ENCODE measurements at regions not wholly inside any gene's neighbourhood (a gene's known extent, or its start where the extent isn't known, plus 50 kb on each side); places are given as distances from the start of the nearest gene placed in this dataset.
"Not testable (repeated sequence)": the region's sequence is repeated elsewhere in the genome, so short reads cannot be mapped to it uniquely, and the experiment has no call there.

- DNase-seq: not testable (repeated sequence)
Measured at GRCh38 chr4:3935406-3935805, 169.2 kb downstream of the ADRA2C start.

- DNase-seq: no peak
Measured at GRCh38 chr4:3936184-3936583, 170.0 kb downstream of the ADRA2C start.

- DNase-seq: not testable (repeated sequence)
Measured at GRCh38 chr4:3937849-3938562, 171.8 kb downstream of the ADRA2C start.

- not testable (repeated sequence) for DNase-seq
Measured at GRCh38 chr4:3938676-3939075, 172.5 kb downstream of the ADRA2C start.

DNA sequence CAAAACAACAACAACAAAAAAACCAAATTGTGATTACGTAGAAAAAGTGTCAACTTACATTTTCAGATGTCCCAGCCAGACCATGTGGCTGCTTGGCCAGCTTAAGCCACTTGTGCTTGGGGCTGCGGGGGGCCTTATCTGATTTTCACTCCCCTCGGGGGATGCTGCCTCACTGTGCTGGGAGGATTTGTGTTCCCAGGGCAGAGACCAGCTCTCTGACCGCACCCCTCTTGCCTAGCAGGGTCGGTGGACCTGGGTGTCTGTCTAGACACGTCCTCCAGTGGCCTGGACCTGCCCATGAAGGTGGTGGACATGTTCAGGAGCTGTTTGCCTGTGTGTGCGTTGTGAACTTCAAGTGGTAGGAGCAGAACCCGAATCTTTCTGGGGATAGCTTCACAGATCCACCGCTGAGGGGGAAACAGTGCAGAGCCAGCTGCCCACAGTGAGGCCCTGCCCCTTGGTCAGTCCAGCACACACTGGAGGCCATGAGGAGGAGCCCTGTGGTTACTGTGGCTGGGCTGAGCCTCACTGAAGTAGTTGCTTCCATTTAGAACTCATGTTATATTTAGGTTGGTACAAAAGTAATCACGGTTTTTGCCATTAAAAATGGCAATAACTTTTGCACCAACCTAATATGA lies 173.9 kb downstream of the ADRA2C start:
- not testable (repeated sequence) for DNase-seq

GRCh38 chr4:3941735-3942522 lies 175.7 kb downstream of the ADRA2C start:
- not testable (repeated sequence) for DNase-seq

- DNase-seq: peak; percentile 49 to 74 (median 71)
Measured at GRCh38 chr4:3942569-3942971, 176.4 kb downstream of the ADRA2C start.

DNA sequence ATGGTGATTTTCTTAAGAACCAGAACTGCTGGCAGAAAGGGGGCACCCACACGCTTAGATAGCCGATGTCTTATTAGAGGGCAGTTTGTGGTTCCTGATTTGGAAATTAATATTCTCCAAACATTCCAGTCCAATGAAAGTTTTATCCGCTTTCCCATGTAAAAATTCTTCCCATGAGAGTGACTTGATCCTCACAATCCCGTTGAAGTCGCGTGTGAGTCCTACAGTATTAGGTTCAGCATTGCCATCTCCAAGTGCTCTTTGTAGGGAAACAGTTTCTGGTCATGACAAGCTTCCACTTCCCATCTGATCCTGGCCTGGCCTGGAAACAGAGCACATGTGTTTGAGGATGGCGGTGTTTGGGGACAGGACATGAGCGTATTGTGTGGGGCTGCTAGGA lies 176.9 kb downstream of the ADRA2C start:
- not testable (repeated sequence) for DNase-seq

DNA sequence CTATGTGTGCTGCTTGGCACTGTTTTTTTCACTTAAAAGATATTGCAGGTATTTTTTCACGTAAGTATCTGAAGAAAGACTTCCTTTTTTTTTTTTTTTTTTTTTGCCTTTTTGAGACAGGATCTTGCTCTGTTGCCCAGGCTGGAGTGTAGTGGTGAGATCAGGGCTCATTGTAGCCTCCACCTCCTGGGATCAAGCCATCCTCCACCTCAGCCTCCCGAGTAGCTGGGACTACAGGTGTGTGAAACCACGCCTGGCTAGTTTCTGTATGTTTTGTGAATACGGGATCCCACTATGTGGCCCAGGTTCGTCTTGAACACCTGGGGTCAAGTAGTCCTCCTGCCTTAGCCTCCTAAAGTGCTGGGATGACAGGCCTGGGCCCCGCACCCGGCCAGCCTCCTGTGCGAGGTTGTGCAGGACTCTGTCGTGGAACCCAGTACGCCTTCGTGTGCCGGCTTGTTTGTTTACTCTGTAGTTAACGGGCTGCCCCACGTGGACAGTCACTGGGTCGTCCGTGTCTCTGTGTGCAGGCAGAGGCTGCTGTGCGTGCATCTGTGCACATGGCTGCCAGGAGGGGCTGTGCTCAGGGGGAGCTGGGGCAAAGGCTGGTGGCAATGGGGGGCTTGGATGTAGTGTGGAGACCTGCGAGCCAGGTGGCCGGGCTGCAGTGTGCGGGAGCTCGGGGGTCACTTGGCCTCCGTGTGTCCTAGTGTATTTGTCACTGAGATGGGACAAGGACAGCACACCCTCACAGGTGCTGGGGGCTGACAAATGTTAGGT lies 179.5 kb downstream of the ADRA2C start:
- no peak for DNase-seq

DNA sequence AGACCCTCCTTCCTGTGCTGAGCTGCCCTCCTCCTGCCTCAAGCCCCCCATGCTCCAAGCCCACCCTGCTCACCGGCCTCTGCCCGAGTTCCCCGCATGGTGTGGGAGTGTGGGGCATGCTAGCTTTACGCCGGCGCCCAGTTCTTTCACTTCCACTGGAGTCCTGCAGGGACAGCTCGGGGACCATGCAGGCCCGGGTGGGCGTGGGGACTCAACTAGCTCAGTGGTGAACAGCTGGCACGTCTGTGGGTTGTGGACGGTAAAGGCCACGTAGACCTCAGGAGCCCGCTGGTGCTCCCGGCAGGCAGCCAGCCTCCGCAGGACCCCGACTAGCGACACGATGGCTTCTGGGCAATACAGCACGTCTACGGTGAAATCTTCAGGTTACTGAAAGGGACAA lies 180.4 kb downstream of the ADRA2C start:
- not testable (repeated sequence) for DNase-seq

DNA sequence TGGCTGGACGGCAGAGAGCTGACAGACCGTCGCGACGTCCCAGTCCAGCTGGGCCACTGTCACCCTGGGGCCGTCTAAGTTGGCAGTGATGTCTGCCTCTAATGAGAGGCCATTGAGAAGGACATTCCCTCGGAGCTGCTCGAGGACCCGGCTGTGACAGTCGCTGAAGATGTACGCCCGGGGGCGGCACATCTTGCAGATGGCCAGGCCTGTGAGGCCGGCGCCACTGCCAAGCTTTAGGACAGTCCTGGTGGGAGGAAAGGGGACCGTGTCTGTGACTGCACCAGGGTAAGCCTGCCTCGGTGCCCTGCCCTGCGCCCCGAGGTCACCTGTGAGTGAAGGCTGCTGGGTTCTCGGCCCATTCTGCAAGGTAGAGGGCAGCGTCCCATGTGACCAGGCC lies 181.6 kb downstream of the ADRA2C start:
- not testable (repeated sequence) for DNase-seq

DNA sequence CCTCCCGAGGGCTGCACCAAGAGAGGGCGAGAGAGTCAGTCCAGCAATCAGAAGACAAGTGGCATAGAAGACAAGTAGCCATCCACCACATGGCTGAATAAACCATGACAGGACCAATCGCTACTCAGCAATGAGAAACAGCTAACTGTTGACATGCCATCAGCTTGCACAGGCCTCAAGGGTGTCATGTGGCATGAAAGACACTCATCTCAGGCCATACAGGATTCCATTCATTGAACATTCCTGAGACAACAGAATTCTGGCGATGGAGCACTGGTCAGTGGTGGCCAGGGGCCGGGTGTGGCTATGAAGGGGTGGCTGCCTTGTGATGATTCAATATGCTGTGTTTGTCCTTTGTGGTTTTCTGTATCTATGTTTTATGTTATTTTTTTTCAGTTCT lies 182.0 kb downstream of the ADRA2C start:
- DNase-seq: not testable (repeated sequence)

DNA sequence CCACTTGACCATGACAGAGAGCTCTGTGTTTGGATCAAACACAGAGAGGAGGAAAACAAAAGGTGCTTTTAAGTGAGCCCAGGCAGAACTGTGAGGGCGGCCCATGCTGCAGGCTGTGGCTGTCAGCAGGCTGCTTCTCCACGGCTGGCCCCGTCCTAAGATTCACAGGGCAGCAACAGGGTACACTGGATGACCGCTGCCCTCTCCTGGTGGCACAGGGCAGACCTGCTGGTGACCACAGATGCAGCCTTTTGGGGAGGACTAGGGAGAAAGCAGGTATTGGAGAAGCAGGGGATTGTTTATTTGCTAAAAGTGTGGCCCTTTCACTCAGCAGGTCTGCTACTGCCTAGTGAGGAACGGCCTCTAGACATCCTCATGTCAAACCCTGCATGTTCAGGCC lies 183.7 kb downstream of the ADRA2C start:
- peak in 1 of 3 experiments; percentile 29 for DNase-seq

- not testable (repeated sequence) for DNase-seq
Measured at GRCh38 chr4:3952443-3953139, 186.4 kb downstream of the ADRA2C start.

DNA sequence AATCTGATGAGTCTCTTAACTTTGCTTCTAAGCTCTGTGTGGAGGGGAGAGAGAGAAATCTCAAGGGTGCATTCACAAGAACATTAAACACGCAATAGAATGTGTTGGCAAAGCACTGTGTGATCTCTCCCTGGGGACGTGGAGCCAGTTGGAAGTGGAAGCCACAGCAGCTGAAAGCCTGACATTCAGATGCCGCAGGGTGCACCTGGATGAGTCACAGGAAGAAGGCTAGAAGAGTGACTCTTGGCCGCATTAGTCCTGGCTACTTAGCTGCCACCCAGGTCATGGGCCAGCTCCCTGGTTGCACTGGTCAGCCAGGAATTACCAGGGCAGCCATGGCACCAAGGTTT lies 186.9 kb downstream of the ADRA2C start:
- DNase-seq: peak in 1 of 3 experiments; percentile 58

- peak; percentile 53 to 78 (median 75) for DNase-seq
Measured at GRCh38 chr4:3954540-3955320, 188.5 kb downstream of the ADRA2C start.

DNA sequence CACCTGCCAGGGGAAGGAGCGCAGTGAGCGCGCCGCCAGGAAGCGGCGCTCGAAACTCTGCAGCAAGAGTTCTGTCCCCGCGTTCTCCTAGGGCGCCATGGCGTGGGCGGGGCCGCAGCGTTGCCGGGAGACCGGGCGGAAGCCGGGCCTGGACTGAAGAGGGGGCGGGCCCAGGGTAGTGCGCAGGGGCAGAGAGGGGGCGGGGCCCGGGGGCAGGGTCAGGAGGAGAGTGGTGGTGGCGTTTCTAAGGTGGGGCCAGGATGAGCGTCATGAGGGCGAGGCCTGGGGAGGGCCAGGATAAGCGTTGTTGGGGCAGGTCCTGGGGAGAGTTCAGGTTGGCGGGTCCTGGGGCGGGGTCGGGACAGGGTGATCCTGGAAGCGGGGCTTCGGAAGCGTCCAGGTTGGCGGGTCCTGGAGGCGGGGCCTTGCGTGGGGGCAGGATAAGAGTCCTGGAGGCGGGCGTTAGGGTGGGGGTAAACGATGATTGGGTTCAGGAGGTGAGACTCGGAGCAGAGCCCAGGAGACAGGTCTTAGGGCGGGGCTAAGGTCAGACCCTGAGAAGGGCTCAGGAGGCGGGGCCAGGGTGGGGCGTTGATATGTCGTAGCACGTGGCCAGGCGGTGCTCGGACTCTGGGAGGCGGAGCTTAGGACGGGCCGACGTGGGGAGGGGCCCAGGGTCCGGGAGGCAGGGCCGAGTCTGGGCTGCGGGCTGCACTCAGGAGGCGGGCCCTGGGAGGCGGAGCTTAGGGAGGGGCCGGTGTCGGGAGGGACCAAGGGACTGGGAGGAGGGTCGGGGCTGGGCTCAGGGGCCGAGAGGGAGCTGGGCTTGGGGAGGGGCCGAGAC lies 189.4 kb downstream of the ADRA2C start:
- peak; percentile 98 to 99 (median 99) for DNase-seq

- DNase-seq: not testable (repeated sequence)
Measured at GRCh38 chr4:3956165-3956867, 190.1 kb downstream of the ADRA2C start.

- peak in 2 of 3 experiments; percentile 10 to 25 for DNase-seq
Measured at GRCh38 chr4:3961091-3961672, 195.0 kb downstream of the ADRA2C start.
